ENCODE measurements at regions not wholly inside any gene's neighbourhood (a gene's known extent, or its start where the extent isn't known, plus 50 kb on each side); places are given as distances from the start of the nearest gene placed in this dataset.

- H3K27me3 ChIP-seq (ENCODE audit: control insufficient read depth, insufficient read depth, low read length) = no peaks in the 10 kb centered on the region
- WGBS (ENCODE audit: insufficient coverage, low lambda C conversion rate) = no CpG with 5 or more reads among the region's 3 CpGs
- no peak overlapping the region for H3K27ac ChIP-seq (ENCODE audit: low read length)
- H3K4me1 ChIP-seq (ENCODE audit: control insufficient read depth, insufficient read depth, low read length) = no peaks in the 10 kb centered on the region
- H3K4me3 ChIP-seq (ENCODE audit: low read length) = no peak overlapping the region
- no peak for DNase-seq
- H3K36me3 ChIP-seq (ENCODE audit: control insufficient read depth, insufficient read depth, low read length) = no peaks in the 10 kb centered on the region
- no peaks in the 10 kb centered on the region for H3K9me3 ChIP-seq (ENCODE audit: control insufficient read depth, low read depth, low read length)
Observed at GRCh38 chr4:166662266-166662843, 571.9 kb downstream of the SPOCK3 start.

- H3K9me3 ChIP-seq (ENCODE audit: control insufficient read depth, low read depth, low read length) = no peaks in the 10 kb centered on the region
- WGBS (ENCODE audit: insufficient coverage, low lambda C conversion rate) = no CpG with 5 or more reads among the region's 1 CpG
Observed at GRCh38 chr4:166670341-166670740, 564.0 kb downstream of the SPOCK3 start.

GRCh38 chr4:166673911-166674310, 560.4 kb downstream of the SPOCK3 start:
- Histone ChIP-seq H3K27me3 (ENCODE audit: control insufficient read depth, insufficient read depth, low read length) (no peaks in the 10 kb centered on the region), H3K27ac (ENCODE audit: low read length) (no peak overlapping the region), H3K4me3 (ENCODE audit: low read length) (no peak overlapping the region), H3K9me3 (ENCODE audit: control insufficient read depth, low read depth, low read length) (no peaks in the 10 kb centered on the region), H3K4me1 (ENCODE audit: control insufficient read depth, insufficient read depth, low read length) (no peaks in the 10 kb centered on the region), H3K36me3 (ENCODE audit: control insufficient read depth, insufficient read depth, low read length) (no peaks in the 10 kb centered on the region)
- no CpG with 5 or more reads among the region's 1 CpG for WGBS (ENCODE audit: insufficient coverage, low lambda C conversion rate)
- no peak for DNase-seq

More at GRCh38 chr4:166670341-166670740, 564.0 kb downstream of the SPOCK3 start:
- H3K27me3 ChIP-seq (ENCODE audit: control insufficient read depth, insufficient read depth, low read length) = no peaks in the 10 kb centered on the region
- H3K4me1 ChIP-seq (ENCODE audit: control insufficient read depth, insufficient read depth, low read length) = no peaks in the 10 kb centered on the region
- no peak for DNase-seq
- H3K4me3 ChIP-seq (ENCODE audit: low read length) = no peak overlapping the region
- no peaks in the 10 kb centered on the region for H3K36me3 ChIP-seq (ENCODE audit: control insufficient read depth, insufficient read depth, low read length)
- H3K27ac ChIP-seq (ENCODE audit: low read length) = no peak overlapping the region

- Histone ChIP-seq H3K9me3 (ENCODE audit: control insufficient read depth, low read depth, low read length) (no peaks in the 10 kb centered on the region), H3K27ac (ENCODE audit: low read length) (no peak overlapping the region), H3K4me1 (ENCODE audit: control insufficient read depth, insufficient read depth, low read length) (no peaks in the 10 kb centered on the region), H3K36me3 (ENCODE audit: control insufficient read depth, insufficient read depth, low read length) (no peaks in the 10 kb centered on the region), H3K4me3 (ENCODE audit: low read length) (no peak overlapping the region), H3K27me3 (ENCODE audit: control insufficient read depth, insufficient read depth, low read length) (no peaks in the 10 kb centered on the region)
- no peak for DNase-seq
- WGBS (ENCODE audit: insufficient coverage, low lambda C conversion rate) = no CpG with 5 or more reads among the region's 4 CpGs
Observed at GRCh38 chr4:166675411-166675810, 558.9 kb downstream of the SPOCK3 start.

GRCh38 chr4:166680796-166681195, 553.5 kb downstream of the SPOCK3 start:
- no peak for DNase-seq
- Histone ChIP-seq H3K27me3 (ENCODE audit: control insufficient read depth, insufficient read depth, low read length) (no peaks in the 10 kb centered on the region), H3K36me3 (ENCODE audit: control insufficient read depth, insufficient read depth, low read length) (no peaks in the 10 kb centered on the region), H3K27ac (ENCODE audit: low read length) (no peak overlapping the region), H3K4me3 (ENCODE audit: low read length) (no peak overlapping the region), H3K9me3 (ENCODE audit: control insufficient read depth, low read depth, low read length) (no peaks in the 10 kb centered on the region), H3K4me1 (ENCODE audit: control insufficient read depth, insufficient read depth, low read length) (no peaks in the 10 kb centered on the region)
- no CpG with 5 or more reads among the region's 1 CpG for WGBS (ENCODE audit: insufficient coverage, low lambda C conversion rate)

GRCh38 chr4:166682200-166682599, 552.1 kb downstream of the SPOCK3 start:
- no peaks in the 10 kb centered on the region for H3K36me3 ChIP-seq (ENCODE audit: control insufficient read depth, insufficient read depth, low read length)
- no peak overlapping the region for H3K4me3 ChIP-seq (ENCODE audit: low read length)
- H3K4me1 ChIP-seq (ENCODE audit: control insufficient read depth, insufficient read depth, low read length) = no peaks in the 10 kb centered on the region
- no peak overlapping the region for H3K27ac ChIP-seq (ENCODE audit: low read length)
- H3K9me3 ChIP-seq (ENCODE audit: control insufficient read depth, low read depth, low read length) = no peaks in the 10 kb centered on the region
- 17% methylated on average over 1 of the region's 3 CpGs for WGBS (ENCODE audit: insufficient coverage, low lambda C conversion rate)
- DNase-seq = no peak
- no peaks in the 10 kb centered on the region for H3K27me3 ChIP-seq (ENCODE audit: control insufficient read depth, insufficient read depth, low read length)
